ENCODE measurements at regions not wholly inside any gene's neighbourhood (a gene's known extent, or its start where the extent isn't known, plus 50 kb on each side); places are given as distances from the start of the nearest gene placed in this dataset.

GRCh38 chrX:113157496-113157895 lies 316.9 kb upstream of the AMOT start:
- no peak for TF ChIP-seq CTCF (IDR thresholded peaks at IDR 0.05)
- no peak for TF ChIP-seq POLR2A (IDR thresholded peaks at IDR 0.05)
